Spinal cord (tissue), 9 donors: ENCODE measurements at regions not wholly inside any gene's neighbourhood (a gene's known extent, or its start where the extent isn't known, plus 50 kb on each side); places are given as distances from the start of the nearest gene placed in this dataset.

Experiments used
- DNase-seq, 6 donors: peaks; one replicate each; pipeline versions ENCODE4 v3.0.0 to v3.0.0-alpha.2; 2013 to 2015; ENCODE audit warnings: low spot score in 6 of 6, low read depth in 4 of 6
- H3K27ac ChIP-seq: one replicate; pipeline ENCODE4 v1.5.1; 2013; ENCODE audit warnings: low read depth, low read length, control low read depth
- H3K27me3 ChIP-seq: one replicate; pipeline ENCODE4 v1.6.1; 2013; ENCODE audit warnings: low read length; ENCODE audit not compliant: control insufficient read depth, insufficient read depth
- H3K36me3 ChIP-seq: one replicate; pipeline ENCODE4 v1.6.1; 2013; ENCODE audit warnings: low read length; ENCODE audit not compliant: control insufficient read depth, insufficient read depth
- H3K4me1 ChIP-seq: one replicate; pipeline ENCODE4 v1.6.1; 2013; ENCODE audit warnings: low read length; ENCODE audit not compliant: control insufficient read depth, insufficient read depth
- H3K4me3 ChIP-seq: one replicate; pipeline ENCODE4 v1.5.1; 2013; ENCODE audit warnings: low read depth, low read length, control low read depth
- H3K9me3 ChIP-seq: one replicate; pipeline ENCODE4 v1.6.1; 2013; ENCODE audit warnings: low read length; ENCODE audit not compliant: control insufficient read depth, insufficient read depth
- WGBS: methylation state at CpG from one replicate; pipeline ENCODE4 v1.1.5; 2013; ENCODE audit warnings: missing lambda C conversion rate; ENCODE audit not compliant: insufficient coverage; 5-methylcytosine and 5-hydroxymethylcytosine counted together
- donor health status: healthy.

DNA sequence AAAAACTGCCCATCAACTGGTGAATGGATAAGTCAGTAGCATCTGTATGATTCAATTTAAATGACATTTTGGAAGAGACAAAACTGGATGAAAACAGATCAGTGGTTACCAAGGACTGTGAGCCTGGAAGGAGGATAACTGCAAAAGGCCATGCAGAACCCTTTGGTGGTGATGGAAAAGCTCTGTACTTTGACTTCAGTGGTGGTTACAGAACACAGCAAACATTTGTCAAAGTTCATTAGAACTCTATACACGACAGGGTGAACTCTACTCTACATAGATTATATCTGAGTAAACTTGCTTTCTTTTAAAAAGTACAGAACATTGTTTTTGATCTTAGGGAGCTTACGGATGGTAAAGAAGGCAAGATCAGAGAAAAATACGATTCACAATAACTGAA, 111.9 kb upstream of the HTR1E start:
- Histone ChIP-seq H3K36me3 (no peaks in the 10 kb centered on the region), H3K4me1 (no peaks in the 10 kb centered on the region), H3K4me3 (no peak overlapping the region), H3K9me3 (no peaks in the 10 kb centered on the region), H3K27ac (no peak overlapping the region), H3K27me3 (no peaks in the 10 kb centered on the region)
- no CpG with 5 or more reads among the region's 3 CpGs for WGBS
- no peak for DNase-seq

DNA sequence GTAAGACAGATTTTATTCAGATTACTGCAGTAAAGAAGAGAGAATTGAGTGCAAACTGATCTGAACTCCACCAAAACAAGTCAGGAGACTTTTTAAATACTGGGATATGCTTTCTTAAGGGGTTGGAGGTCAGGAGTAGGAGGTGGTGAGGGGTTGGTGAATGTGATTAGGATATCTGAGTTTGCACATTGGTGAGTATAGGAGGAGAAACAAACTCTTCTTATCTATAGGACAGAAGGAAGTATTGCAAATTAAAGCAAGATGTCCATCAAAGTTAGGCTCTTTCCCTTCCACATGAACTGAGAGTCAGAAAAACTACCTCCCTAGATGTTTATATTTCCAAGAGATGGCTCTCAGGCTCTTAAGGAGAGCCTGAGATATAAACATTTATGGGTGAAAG, 114.6 kb upstream of the HTR1E start:
- no peak overlapping the region for H3K27ac ChIP-seq
- H3K36me3 ChIP-seq, result no peaks in the 10 kb centered on the region

DNA sequence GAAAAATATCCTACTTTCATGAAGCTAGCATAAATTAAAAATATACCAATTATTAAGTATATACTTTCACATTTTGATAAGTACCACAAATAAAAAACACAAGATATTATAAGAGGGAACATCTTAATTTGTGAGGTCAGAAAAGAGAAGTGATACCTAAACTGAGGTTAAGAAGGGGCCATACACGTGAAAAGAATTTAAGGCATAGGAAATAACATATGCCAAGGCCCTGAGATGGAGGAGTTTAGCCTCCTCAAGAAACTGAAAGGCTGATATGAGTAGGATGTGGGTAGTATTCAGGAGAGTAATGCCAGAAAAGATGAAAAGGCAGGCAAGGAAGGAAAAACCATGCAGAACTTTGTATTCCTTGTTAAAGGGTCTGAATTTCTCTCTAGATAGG, 116.6 kb upstream of the HTR1E start:
- no peaks in the 10 kb centered on the region for H3K9me3 ChIP-seq
- no peaks in the 10 kb centered on the region for H3K36me3 ChIP-seq
- 60% methylated on average over 1 of the region's 1 CpG for WGBS
- no peak for DNase-seq
- H3K4me3 ChIP-seq, result no peak overlapping the region
- H3K27ac ChIP-seq, result no peak overlapping the region
- no peaks in the 10 kb centered on the region for H3K27me3 ChIP-seq
- H3K4me1 ChIP-seq, result no peaks in the 10 kb centered on the region

More for the DNA sequence above, 114.6 kb upstream of the HTR1E start:
- no peaks in the 10 kb centered on the region for H3K9me3 ChIP-seq
- no peaks in the 10 kb centered on the region for H3K4me1 ChIP-seq
- no peak for DNase-seq
- no peaks in the 10 kb centered on the region for H3K27me3 ChIP-seq
- H3K4me3 ChIP-seq, result no peak overlapping the region

DNA sequence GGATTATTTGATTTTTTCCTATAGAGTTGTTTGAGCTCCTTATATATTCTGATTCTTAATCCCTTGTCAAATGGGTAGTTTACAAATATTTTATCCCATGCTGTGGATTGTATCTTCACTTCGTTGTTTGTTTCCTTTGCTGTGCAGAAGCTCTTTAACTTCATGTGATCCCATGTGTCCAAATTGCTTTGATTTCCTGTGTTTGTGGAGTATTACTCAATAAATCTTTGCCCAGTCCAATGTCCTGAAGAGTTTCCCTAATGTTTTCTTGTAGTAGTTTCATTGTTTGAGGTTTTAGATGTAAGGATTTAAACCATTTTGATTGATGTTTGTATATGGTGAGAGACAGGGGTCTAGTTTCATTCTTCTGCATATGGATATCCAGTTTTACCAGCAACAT, 143.7 kb upstream of the HTR1E start:
- Histone ChIP-seq H3K4me3 (no peak overlapping the region), H3K27me3 (no peaks in the 10 kb centered on the region), H3K27ac (no peak overlapping the region), H3K4me1 (no peaks in the 10 kb centered on the region), H3K36me3 (no peaks in the 10 kb centered on the region), H3K9me3 (no peaks in the 10 kb centered on the region)
- no peak for DNase-seq
- WGBS, result no CpG with 5 or more reads among the region's 1 CpG

DNA sequence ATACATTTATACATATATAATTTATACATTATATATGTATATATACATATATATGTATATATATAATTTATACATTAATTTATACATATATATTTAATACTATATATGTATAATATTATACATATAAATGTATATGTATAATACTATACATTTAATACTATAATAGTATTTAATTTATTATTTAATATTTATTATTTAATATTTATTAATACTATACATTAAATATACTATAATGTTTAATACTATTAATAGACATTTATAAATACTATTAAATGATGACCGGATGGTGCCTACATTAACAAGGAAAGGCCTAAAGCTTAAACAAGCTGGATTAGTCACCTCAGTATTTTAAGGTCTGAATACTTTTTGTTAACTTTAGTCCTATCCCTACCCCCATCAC, 145.9 kb upstream of the HTR1E start:
- no peaks in the 10 kb centered on the region for H3K9me3 ChIP-seq
- no peak overlapping the region for H3K27ac ChIP-seq
- H3K27me3 ChIP-seq, result no peaks in the 10 kb centered on the region
- no peaks in the 10 kb centered on the region for H3K36me3 ChIP-seq
- no peak for DNase-seq
- no CpG with 5 or more reads among the region's 1 CpG for WGBS
- no peaks in the 10 kb centered on the region for H3K4me1 ChIP-seq
- no peak overlapping the region for H3K4me3 ChIP-seq

DNA sequence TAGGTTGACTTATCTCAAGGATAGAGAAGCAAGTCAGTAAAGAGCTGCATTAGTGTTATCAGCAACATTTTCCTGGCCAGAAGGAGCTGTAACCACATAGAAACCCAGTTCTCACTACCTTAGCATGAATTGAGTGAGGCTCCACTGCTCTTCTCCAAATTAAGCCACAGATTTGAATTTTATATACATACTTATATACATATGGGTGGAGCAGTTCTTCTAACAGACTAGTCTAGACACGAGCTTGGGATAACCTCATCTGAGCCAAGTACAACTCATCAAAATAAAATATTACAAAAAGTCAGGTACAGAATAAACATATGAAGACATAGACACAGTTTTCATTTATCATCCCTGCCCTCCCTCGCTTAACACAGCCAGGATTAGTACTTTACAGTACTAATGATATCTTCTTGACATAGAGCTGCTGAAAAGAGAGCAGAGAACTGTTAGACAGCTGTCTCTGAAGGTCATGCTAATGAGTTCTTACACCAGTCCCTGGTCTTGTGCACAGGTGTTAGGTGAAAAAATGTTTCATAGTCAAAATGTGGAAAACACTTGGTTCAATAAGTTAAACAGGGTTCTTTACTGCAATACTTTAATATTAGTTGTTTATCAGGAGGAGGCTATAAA, 147.4 kb upstream of the HTR1E start:
- no peak for DNase-seq
- no CpG with 5 or more reads among the region's 2 CpGs for WGBS
- no peaks in the 10 kb centered on the region for H3K4me1 ChIP-seq

DNA sequence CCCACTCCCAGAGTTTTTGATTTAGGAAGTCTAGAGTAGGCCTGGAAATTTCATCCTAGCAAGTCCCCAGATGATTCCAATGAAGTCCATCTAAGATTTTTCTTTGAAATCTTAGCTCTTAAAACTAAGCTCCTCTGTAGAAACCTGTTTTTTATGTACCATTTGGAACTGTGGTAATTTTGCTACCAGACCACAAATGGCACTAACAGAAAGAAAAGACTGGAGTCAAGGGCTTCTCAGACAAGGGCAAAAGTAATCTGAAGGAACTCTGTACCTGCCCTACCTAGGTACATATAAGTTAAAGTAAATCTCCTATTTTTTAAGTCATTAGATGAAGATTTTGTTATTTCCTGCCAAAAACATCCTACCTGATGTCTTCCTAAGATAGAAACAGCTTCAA, 155.0 kb upstream of the HTR1E start:
- Histone ChIP-seq H3K36me3 (no peaks in the 10 kb centered on the region), H3K4me3 (no peak overlapping the region), H3K9me3 (no peaks in the 10 kb centered on the region), H3K27ac (no peak overlapping the region), H3K4me1 (no peaks in the 10 kb centered on the region), H3K27me3 (no peaks in the 10 kb centered on the region)
- DNase-seq, result no peak

More for the DNA sequence above, 147.4 kb upstream of the HTR1E start:
- no peak overlapping the region for H3K4me3 ChIP-seq
- no peaks in the 10 kb centered on the region for H3K27me3 ChIP-seq
- H3K36me3 ChIP-seq, result no peaks in the 10 kb centered on the region
- H3K9me3 ChIP-seq, result no peaks in the 10 kb centered on the region
- H3K27ac ChIP-seq, result no peak overlapping the region

- no peak for DNase-seq
- no peaks in the 10 kb centered on the region for H3K27me3 ChIP-seq
- no peak overlapping the region for H3K27ac ChIP-seq
- no peaks in the 10 kb centered on the region for H3K36me3 ChIP-seq
- H3K4me3 ChIP-seq, result no peak overlapping the region
- H3K9me3 ChIP-seq, result no peaks in the 10 kb centered on the region
- no peaks in the 10 kb centered on the region for H3K4me1 ChIP-seq
- WGBS, result no CpG with 5 or more reads among the region's 2 CpGs
Observed at GRCh38 chr6:86780923-86781322, 156.4 kb upstream of the HTR1E start.

GRCh38 chr6:86775893-86776292, 161.4 kb upstream of the HTR1E start:
- Histone ChIP-seq H3K36me3 (no peaks in the 10 kb centered on the region), H3K9me3 (no peaks in the 10 kb centered on the region), H3K4me1 (no peaks in the 10 kb centered on the region), H3K4me3 (no peak overlapping the region), H3K27ac (no peak overlapping the region), H3K27me3 (no peaks in the 10 kb centered on the region)
- DNase-seq, result no peak

GRCh38 chr6:86765211-86765610, 172.1 kb upstream of the HTR1E start:
- H3K27me3 ChIP-seq, result no peaks in the 10 kb centered on the region
- H3K9me3 ChIP-seq, result peaks cover under 1% of the 10 kb centered on the region
- H3K4me3 ChIP-seq, result no peak overlapping the region
- no peak for DNase-seq
- WGBS, result no CpG with 5 or more reads among the region's 1 CpG
- H3K27ac ChIP-seq, result no peak overlapping the region
- no peaks in the 10 kb centered on the region for H3K4me1 ChIP-seq
- no peaks in the 10 kb centered on the region for H3K36me3 ChIP-seq
